NCI-H146 (cell line): ENCODE measurements at regions not wholly inside any gene's neighbourhood (a gene's known extent, or its start where the extent isn't known, plus 50 kb on each side); places are given as distances from the start of the nearest gene placed in this dataset.

Experiments used
- DNase-seq: peaks from one replicate; lab custom pipeline; 2025; lab: John Stamatoyannopoulos, UW

DNA sequence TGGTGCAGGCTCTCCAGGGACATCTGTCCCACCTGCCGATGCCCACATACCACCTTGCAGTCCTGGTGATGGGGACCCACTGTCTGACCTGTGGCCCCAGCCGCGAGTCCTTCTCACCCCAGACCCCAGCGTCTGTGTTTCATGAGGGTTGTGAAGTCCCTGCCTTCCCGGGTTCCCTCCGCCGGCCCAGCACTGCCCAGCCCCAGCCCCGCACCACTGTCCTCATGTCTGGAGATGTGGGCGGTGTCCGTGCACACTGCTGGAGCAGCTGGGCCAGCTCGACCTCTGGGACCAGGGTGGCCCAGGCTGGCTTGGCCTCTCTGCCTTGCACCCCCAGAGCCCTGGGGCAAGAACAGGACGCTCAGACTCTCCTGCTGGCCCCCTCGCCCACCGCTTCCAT, 199.5 kb upstream of the CIBAR2 start:
- no peak for DNase-seq

DNA sequence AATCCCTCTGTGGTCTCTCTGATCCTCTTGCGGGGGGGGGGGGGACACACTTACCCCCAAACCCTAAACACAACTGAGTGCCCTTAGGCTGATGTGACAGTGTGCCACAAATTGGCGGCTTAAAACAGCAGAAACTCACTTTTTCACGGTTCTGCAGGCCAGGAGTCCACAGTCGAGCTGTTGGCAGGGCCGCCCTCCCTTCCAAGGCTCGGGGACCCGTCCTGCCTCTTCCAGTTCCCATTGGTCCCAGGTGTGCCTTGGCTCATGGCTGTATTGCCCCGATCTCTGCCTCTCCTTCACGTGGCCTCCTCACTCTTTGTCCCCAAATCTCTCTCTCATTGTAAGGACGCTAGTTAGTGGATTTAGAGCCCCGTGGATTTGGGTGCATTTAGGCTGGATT, 199.9 kb upstream of the CIBAR2 start:
- no peak for DNase-seq

DNA sequence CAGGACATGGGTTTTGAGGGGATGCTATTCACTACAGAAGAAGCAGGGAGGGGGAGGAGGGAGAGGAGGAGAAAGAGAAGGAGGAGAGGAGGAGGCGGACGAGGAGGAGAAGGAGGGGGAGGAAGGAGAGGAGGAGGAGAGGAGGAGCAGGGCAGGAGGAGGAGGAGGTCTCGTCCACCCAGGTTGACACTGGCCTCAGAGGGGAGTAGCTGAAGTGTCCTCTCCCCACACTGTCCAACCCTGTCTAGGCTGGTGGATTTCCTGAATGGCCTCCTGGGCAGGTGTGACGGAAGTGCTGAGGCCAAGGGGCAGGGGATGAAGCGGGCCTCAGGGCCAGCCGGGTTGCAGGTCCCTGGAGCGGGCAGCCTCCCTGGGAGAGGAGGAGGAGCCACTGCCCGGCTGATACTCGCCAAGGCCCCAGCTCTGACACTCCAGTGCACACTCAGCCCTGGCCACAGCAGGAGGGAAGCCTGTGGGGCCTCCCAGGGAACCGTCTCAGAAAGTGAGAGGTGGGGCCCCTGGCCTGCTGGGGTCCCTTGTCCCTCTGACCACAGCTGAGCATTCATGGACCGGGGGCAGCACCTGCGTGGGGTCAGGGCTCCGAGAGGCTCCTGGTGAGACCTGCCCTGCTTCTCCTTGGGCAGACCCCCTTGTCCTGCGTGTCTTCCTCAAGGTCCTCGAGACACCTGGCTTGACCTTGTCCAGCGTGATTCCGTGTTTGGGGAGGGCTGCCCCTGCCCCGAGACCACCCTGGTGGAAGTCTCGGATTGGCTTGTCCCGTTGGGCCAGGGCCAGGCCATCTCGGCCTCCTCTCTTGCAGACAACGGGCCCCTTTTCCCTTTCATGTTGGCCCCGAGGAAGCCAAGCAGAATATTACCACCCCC, 200.6 kb upstream of the CIBAR2 start:
- DNase-seq = peak; percentile 65

DNA sequence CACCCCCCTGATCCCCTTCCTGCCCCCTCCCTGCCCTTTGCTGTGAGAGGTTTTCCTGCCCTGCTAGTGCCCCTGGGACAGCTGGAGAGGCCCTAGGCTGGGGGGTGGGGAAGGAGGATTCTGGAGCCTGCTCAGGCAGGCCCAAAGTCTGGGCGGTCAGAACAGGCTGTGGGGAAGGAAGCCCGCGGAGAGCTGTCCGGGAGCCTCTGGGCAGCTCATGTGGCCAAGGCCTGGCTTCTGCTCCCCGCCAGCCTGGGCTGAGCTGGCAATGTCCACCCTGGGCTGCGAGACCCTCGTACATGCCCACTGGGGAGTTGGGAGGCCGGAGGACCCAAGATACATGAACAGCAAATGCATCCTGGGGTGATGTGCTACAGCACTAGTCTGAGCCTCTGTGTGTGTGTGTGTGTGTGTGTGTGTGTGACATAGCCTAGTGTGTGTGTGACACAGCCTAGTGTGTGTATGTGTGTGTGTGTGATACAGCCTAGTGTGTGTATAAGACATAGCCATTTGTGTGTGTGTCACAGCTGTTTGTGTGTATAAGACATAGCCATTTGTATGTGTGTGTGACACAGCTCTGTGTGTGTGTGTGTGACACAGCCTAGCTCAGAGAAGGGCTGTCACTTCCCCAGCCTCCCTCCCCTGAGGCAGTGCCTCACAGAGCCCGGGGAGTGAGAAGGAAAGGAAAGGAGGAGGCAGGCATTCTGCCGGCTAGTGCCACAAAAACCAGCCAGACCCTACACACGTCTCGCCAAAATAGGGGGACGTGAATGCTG, 201.4 kb upstream of the CIBAR2 start:
- DNase-seq = no peak

DNA sequence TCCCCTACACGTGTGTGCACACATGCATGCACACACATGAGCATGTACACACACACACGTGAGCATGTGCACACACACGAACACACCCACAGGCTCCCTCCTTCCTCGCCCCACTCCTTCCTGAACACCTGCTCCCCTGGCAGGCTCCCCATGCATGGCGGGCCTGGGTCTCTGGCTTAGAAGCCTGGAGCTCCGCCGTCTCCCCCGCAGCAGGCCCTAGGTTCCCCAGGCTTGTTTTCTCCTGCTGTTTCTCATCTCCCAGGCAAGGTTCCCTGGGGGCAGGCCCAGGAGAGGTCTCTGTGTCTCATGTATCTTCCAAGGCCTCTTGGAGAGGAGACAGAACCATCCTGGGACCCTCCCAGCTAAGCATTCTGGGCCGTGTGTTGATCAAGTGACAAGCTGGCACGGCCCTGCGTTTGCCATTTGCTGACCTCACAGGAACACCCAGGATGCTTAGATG, 202.3 kb upstream of the CIBAR2 start:
- DNase-seq = no peak

DNA sequence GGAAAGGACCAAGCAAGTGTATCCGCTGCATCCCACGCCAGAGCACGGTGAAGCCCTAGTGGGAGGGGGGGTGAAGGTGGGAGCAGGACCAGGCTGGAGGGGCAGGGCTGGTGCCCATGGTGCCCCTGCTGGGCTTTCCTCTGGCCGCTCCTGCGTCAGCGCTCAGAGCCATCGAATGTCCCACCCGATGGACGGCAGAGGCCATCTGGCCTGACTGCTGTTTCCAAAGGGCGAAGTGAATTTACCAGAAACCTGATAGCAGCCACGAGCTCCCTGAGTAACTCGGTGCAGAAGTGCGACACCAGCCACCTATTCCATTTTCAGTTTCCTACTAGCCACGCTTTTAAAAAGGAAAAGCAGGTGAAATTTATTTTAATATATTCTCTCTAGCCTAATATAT, 203.6 kb upstream of the CIBAR2 start:
- no peak for DNase-seq

DNA sequence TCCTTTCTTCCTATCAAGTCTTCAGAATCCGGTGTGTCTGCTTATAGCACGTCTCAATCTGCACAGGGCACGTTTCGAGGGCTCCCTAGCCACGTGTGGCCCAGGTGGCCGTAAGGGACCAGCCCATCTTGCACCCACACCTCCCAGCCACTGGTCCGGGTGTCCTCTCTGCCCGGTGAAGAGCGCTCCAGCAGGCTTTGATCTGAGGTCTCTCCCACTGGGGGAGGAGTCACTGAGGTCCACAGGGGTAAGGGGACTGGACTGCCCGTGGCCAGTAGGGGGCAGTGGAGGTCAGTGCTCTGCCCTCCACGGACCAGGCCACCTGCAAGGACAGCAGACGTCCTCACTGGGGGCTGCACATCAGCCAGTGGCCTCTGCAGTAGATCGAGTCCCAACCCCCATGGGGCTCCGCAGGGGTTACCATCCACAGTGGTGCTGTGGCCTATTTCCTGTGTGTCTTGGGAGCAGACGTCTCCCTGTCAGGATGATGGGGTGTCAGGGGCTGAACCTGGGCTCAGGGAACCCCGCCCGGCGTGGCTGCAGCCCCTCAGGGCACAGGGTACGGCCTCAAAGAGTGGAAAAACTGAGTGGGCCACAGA, 204.1 kb upstream of the CIBAR2 start:
- peak; percentile 77 for DNase-seq

DNA sequence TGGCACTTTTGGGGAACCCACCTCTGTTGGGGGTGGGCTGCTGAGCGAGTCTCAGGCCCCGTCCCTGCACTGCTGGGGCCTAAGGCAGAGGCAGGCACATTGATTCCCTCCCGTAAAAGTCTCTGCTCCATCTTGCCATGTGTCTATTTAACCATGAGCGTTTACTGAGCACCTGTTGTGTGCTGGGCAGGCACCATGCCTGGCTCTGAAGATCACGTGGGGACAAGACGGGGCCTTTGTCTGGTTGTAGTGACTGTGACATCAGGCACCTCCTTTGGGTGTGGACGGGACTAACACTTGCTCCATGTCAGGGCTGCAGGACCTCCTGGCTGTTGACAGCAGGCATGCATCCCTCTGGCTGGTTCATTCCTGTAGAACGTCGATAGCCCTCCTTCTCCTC, 204.7 kb upstream of the CIBAR2 start:
- DNase-seq = no peak

DNA sequence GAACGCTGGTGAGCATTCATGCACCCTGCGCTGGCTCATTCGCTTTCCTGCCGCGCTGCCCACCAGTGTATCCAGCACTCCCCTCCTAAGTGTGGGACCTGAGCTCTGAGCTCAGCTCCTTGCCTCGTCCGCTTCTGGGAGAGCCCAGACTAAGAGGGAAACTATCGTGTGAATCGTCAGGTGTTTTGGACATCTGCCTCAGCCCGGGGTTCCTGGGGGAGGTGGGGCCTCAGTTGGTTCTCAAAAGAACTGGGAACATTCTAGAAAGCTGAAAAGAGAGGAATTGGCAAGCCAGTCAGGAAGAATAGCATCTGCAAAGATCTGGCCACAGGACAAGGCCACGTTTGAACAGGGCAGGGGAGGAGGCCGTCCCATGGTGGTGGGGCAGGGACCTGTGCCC, 205.4 kb upstream of the CIBAR2 start:
- DNase-seq = no peak

DNA sequence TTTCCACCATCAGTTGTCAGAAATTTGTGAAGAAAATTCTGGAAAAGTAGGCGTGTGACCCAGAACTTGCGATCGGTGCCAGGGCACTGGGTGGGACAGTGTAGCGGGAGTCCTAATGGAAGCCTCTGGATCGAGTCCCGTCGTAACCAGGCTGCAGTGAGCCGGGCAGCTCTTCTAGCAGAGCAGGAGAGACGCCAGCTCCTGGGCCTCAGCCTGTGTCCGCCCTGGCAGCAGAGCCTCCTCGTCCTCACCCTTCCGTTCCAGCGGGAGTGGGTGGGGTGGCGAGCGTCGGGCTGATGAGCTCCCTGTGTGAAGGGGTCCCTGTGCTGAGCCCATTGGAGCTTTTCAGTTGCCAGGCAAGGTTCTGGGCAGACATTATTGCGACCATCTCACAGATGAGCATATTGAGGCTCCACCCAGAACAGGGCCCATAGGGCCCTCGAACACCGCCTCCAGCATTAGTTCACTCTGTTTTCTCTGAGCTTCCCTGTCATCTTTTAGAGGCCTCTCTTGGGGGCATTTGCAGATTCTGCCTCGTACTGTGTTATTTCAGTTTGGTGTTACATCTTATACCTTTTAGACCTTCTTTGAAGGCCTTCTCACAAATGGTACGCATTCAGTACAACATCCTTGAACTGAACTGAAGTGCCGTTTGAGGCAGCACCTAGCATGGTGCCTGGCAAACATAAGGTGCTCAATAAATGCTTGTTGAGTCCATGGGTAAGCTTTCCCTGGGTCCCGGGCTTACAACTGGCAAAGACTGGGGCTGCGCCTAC, 207.1 kb upstream of the CIBAR2 start:
- DNase-seq = no peak

DNA sequence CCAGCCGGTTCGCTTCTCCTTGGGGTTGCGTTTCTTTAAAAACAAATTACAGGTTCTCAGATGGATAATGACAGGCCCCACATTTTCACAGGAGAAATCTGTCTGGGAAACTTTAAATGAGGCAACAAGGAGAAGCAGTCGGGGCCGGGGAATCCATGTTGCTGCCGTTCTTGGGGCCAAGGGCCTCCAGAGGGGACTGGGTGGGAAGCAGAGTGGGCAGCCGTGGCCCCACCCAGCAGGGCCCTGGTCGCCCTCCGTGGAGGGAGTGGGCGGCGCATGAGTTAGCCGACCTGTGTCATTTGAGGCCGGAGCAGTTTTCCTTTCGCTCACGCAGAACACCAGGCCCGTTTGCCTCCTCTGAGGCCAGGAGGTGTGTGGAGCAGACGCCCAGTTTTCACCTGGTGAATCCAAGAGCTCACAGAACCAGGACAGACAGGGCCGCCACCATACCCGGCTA, 207.7 kb upstream of the CIBAR2 start:
- no peak for DNase-seq

DNA sequence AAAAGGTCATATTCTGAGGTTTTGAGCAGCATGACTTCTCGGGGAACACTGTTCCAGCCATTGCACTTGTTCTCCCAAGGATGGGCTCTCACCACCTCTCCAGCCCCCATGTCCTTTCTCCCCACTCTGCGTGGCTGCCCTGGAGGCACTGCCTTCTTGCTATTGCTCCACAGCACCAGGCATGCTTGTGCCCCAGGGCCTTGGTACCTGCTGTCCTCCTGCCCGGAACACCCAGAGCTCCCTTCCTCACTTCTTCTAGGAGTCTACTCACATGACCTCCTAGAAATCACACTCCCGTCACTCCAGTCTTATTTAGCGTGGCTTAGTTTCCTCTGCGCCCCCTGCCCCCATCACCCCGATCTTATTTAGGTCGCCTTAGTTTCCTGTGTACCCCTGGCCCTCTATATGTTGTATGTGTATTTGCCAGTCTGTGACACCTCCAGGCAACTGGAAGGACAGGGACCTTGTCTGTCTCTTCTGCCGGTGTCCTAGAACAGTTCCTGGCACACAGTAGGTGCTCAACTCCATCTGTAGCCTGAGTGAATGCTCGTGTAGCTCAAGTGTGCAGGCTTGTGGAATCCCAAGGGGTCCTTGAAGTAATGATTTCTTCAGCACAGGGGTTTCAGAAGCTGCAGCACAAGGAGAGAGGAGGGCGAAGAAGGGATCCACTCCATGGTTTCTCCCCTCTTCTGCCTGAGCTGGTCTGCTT, 208.6 kb upstream of the CIBAR2 start:
- no peak for DNase-seq

DNA sequence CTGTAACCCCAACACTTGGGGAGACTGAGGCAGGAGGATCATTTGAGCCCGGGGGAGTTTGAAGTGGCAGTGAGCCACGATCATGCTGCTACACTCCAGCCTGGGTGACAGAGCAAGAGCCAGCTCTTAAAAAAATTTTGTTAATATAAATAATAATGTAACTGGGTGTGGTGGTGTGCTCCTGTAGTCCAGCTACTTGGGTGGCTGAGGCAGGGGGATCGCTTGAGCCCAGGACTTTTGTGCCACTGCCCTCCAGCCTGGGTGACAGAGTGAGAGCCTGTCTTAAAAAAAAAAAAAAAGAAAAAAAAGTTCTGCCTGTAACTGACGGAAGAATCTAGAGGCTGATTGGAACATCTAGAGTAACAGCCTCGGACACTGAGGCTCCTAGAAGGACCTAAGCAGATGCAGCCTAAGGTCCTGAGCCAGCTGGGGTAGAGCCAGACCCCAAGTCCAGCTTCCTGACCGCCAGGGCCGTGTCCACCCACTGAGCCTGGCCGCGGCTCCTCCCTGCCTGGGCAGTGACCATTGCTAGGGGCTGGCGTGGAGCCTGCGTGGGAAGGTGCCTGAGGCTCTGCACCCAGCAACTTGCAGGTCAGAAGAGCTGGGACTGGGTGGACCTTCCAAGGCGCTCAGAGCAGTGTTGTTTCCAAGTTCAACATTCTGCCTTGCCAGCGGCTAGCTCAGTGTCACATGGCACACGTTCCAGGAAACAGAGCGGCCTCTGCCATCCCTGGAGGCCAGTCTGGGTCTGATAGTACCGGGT, 209.4 kb upstream of the CIBAR2 start:
- no peak for DNase-seq

DNA sequence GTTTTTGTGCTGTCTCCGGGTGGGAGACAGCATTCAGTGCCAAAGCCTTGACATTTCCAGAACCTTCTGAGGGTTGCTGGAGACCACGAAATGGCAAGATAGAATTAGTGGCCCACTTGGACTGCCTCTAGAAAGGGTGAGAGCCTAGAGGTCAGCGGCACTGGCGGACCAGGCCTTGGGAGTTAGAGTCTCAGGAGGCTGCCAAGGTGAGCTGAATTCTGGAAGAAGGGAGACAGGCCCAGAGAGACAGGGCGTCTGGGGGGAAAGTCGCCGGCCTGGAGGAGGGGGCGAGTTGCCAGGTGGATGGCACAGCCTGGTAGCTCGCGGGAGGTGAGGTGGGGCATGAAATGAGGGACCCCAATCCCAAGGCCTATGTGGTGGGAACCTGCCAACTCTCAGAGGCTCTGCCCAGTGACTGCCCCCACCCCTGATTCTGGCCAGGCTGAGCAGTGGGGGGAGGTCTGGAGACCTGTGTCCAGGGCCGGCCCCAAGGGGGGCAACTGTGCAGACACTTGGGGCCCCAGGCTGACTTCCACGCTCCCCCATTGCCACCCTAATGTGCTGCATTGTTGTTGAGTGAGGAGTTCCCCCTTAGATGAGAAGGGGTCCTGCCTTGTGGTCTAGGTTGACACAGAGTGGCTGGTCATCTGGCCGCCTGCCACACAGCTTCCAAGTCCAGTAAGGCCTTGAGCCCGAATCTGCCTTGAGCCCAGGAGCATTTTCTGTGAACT, 211.1 kb upstream of the CIBAR2 start:
- DNase-seq = no peak

DNA sequence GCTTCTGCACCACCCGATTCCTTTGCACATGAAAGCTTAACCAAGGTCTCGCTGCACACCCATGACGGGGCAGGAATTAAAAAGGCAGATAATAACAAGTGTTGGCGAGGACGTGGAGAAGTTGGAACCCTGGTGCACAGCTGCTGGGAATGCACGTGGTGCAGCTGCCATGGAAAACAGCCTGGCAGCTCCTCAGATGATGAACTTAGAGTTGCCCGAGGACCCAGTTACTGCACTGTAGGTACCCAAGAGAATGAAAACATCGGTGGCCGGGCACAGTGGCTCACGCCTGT, 211.6 kb upstream of the CIBAR2 start:
- DNase-seq = no peak

DNA sequence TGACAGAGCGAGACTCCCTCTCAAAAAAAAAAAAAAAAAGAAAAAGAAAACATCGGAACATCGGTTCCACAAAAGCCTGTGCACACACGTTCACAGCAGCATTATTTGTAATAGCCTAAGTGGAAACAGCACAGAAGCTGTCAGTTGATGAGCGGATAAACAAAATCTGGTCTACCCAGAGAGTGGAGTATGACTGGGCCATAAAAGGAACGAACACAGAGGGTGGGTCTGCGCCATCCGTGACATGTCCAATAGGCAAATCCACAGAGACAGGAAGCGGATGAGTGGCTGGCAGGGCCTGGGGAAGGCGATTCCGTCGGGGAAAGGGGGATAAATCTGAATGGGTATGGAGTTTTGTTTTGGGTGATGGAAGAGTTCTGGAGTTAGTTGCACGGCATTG, 212.2 kb upstream of the CIBAR2 start:
- no peak for DNase-seq

DNA sequence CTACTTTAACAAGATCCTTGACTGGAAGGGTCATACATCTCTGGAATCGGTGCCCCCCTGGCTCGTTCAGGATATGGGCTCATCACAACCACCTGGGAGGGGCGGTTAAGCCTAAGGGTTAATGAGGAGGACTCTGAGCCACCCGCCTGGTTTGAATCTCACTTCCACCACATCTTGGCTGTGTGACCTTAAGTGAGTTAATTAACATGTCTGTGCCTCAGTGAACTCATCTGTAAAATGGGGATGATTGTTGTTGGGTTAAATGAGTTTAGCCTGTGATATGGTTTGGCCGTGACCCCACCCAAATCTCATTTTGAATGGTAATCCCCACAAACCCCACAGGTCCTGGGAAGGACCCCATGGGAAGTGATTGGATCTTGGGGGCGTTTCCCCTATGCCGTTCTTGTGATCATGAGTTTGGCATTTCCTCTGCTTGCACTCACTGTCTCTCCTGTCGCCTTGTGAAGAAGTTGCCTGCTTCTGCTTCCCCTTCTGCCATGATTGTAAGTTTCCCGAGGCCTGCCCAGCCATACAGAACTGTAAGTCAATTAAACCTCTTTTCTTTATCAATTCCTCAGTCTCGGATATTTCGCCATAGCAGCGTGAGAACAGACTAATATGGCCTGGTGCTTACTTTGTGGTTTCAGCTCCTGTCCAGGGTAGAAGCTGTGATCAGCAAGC, 214.0 kb upstream of the CIBAR2 start:
- DNase-seq = no peak

DNA sequence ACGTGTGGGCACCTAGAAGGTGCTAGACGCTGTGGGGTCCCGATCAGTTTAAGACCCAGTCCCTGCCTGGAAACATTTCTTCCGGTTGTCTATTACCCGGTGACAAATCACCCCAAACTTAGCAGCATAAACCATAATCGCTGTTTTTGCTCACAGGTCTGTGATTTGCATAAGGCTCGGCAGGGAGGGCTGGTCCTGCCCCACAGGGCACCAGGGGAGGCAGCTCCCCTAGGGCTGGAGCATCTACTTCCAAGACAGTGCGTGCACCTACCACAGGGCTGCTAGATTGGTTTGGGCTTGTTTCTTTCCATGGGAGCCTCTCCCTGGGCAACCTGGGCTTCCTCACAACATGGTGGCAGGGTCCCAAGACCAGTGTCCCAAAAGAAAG, 214.5 kb upstream of the CIBAR2 start:
- DNase-seq = no peak
